H9 (cell line): ENCODE measurements at regions not wholly inside any gene's neighbourhood (a gene's known extent, or its start where the extent isn't known, plus 50 kb on each side); places are given as distances from the start of the nearest gene placed in this dataset.

Source experiments
- DNase-seq: peaks from one replicate; pipeline ENCODE4 v3.0.0-alpha.2; 2017
- H2AFZ ChIP-seq: one replicate; pipeline ENCODE4 v1.6.1; 2013; ENCODE audit warnings: mild to moderate bottlenecking, low read length, control low read depth, moderate library complexity
- H2AK5ac ChIP-seq: 2 replicates; pipeline ENCODE4 v1.6.1; 2013; ENCODE audit warnings: low read length, control low read depth, mixed read lengths; ENCODE audit not compliant: insufficient read length
- H2BK120ac ChIP-seq: one replicate; pipeline ENCODE4 v1.6.1; 2013; ENCODE audit warnings: low read depth, mild to moderate bottlenecking, low read length, control low read depth, inconsistent platforms; ENCODE audit not compliant: poor library complexity, severe bottlenecking
- H2BK12ac ChIP-seq: 2 replicates; pipeline ENCODE4 v1.6.1; 2013; ENCODE audit warnings: low read length, control low read depth, mixed read lengths, low read depth; ENCODE audit not compliant: insufficient read length
- H2BK15ac ChIP-seq: 2 replicates; pipeline ENCODE4 v1.6.1; 2013; ENCODE audit warnings: low read depth, low read length, control low read depth
- H2BK20ac ChIP-seq: one replicate; pipeline ENCODE4 v1.6.1; 2013; ENCODE audit warnings: low read depth, mild to moderate bottlenecking, low read length, control low read depth, inconsistent platforms; ENCODE audit not compliant: poor library complexity, severe bottlenecking
- H2BK5ac ChIP-seq: 2 replicates; pipeline ENCODE4 v1.6.1; 2013; ENCODE audit warnings: low read length, control low read depth, mixed read lengths; ENCODE audit not compliant: insufficient read length
- H3K14ac ChIP-seq: 2 replicates; pipeline ENCODE4 v1.6.1; 2013; ENCODE audit warnings: low read length, control low read depth; ENCODE audit not compliant: insufficient read depth
- H3K18ac ChIP-seq: 2 replicates; pipeline ENCODE4 v1.6.1; 2013; ENCODE audit warnings: low read depth, mild to moderate bottlenecking, mixed read lengths, low read length, control low read depth; ENCODE audit not compliant: insufficient read length
- H3K23ac ChIP-seq: 2 replicates; pipeline ENCODE4 v1.6.1; 2013; ENCODE audit warnings: low read length, control low read depth, mixed read lengths, low read depth; ENCODE audit not compliant: insufficient read length
- H3K23me2 ChIP-seq: 2 replicates; pipeline ENCODE4 v1.6.1; 2013; ENCODE audit warnings: low read depth, mild to moderate bottlenecking, mixed read lengths, low read length, control low read depth; ENCODE audit not compliant: insufficient read length, poor library complexity, severe bottlenecking
- H3K27ac ChIP-seq: 2 replicates; pipeline ENCODE4 v1.5.1; 2013; ENCODE audit warnings: low read length, control low read depth, mixed read lengths, low read depth; ENCODE audit not compliant: insufficient read length
- H3K27me3 ChIP-seq: 2 replicates; pipeline ENCODE4 v1.6.1; 2013; ENCODE audit warnings: low read length, control low read depth, inconsistent platforms; ENCODE audit not compliant: insufficient read depth
- H3K4ac ChIP-seq: 2 replicates; pipeline ENCODE4 v1.6.1; 2013; ENCODE audit warnings: low read depth, mild to moderate bottlenecking, control low read depth, inconsistent platforms, low read length, moderate library complexity
- H3K4me1 ChIP-seq: 2 replicates; pipeline ENCODE4 v1.6.1; 2013; ENCODE audit warnings: low read length, control low read depth, inconsistent platforms; ENCODE audit not compliant: insufficient read depth
- H3K4me2 ChIP-seq: 2 replicates; pipeline ENCODE4 v1.6.1; 2013; ENCODE audit warnings: low read length, control low read depth, mixed read lengths; ENCODE audit not compliant: insufficient read length, insufficient read depth
- H3K56ac ChIP-seq: 2 replicates; pipeline ENCODE4 v1.6.1; 2013; ENCODE audit warnings: low read depth, mild to moderate bottlenecking, mixed read lengths, low read length, control low read depth; ENCODE audit not compliant: insufficient read length
- H3K79me1 ChIP-seq: 2 replicates; pipeline ENCODE4 v1.6.1; 2013; ENCODE audit warnings: low read depth, mild to moderate bottlenecking, moderate library complexity, low read length, control low read depth, inconsistent platforms; ENCODE audit not compliant: insufficient read depth, poor library complexity, severe bottlenecking
- H3K79me2 ChIP-seq: 2 replicates; pipeline ENCODE4 v1.6.1; 2013; ENCODE audit warnings: low read length, control low read depth, inconsistent platforms; ENCODE audit not compliant: insufficient read depth
- H3K9ac ChIP-seq: 2 replicates; pipeline ENCODE4 v1.6.1; 2013; ENCODE audit warnings: low read length, control low read depth, mixed read lengths; ENCODE audit not compliant: insufficient read length; ENCODE audit errors: extremely low read depth
- H3K9me3 ChIP-seq: one replicate; pipeline ENCODE4 v1.6.1; 2013; ENCODE audit warnings: low read depth, low read length, inconsistent platforms; ENCODE audit not compliant: control insufficient read depth
- H3T11ph ChIP-seq: one replicate; pipeline ENCODE4 v1.6.1; 2013; ENCODE audit warnings: mild to moderate bottlenecking, low read length, control low read depth, inconsistent platforms
- H4K20me1 ChIP-seq: one replicate; pipeline ENCODE4 v1.6.1; 2013; ENCODE audit not compliant: control insufficient read depth, insufficient read length, insufficient read depth
- H4K5ac ChIP-seq: 2 replicates; pipeline ENCODE4 v1.6.1; 2013; ENCODE audit warnings: low read depth, mild to moderate bottlenecking, mixed read lengths, low read length, control low read depth; ENCODE audit not compliant: insufficient read length
- H4K8ac ChIP-seq: replicated peaks from 2 replicates; pipeline ENCODE4 v1.6.1; 2013; ENCODE audit warnings: low read length, control low read depth, mixed read lengths, low read depth; ENCODE audit not compliant: insufficient read length
- H4K91ac ChIP-seq: 2 replicates; pipeline ENCODE4 v1.6.1; 2013; ENCODE audit warnings: low read depth, mild to moderate bottlenecking, moderate library complexity, mixed read lengths, low read length, control low read depth; ENCODE audit not compliant: insufficient read length
- H3K27ac Mint-ChIP-seq, 3 experiments: 2 replicates in 2 of 3; 3 replicates in 1 of 3; pipeline ENCODE4 v1.8.0; 2020 to 2021; ENCODE audit warnings: mixed read lengths in 3 of 3, mild to moderate bottlenecking in 1 of 3, moderate library complexity in 1 of 3
- H3K27me3 Mint-ChIP-seq: 2 replicates; pipeline ENCODE4 v1.8.0; 2021; ENCODE audit warnings: low read depth, mild to moderate bottlenecking, moderate library complexity, mixed read lengths
- H3K36me3 Mint-ChIP-seq, 3 experiments: 2 replicates in 2 of 3; 3 replicates in 1 of 3; pipeline ENCODE4 v1.8.0; 2020 to 2021; ENCODE audit warnings: low read depth in 3 of 3, mixed read lengths in 3 of 3; ENCODE audit not compliant: insufficient read depth in 1 of 3
- H3K4me1 Mint-ChIP-seq, 2 experiments: 2 replicates each; pipeline ENCODE4 v1.8.0; 2020; ENCODE audit warnings: mixed read lengths in 2 of 2
- H3K4me3 Mint-ChIP-seq, 2 experiments: 2 replicates in 1 of 2; 3 replicates in 1 of 2; pipeline ENCODE4 v1.8.0; 2020 to 2021; ENCODE audit warnings: mild to moderate bottlenecking in 2 of 2, mixed read lengths in 2 of 2, moderate library complexity in 1 of 2
- H3K9me3 Mint-ChIP-seq, 2 experiments: 2 replicates in 1 of 2; 3 replicates in 1 of 2; pipeline ENCODE4 v1.8.0; 2020; ENCODE audit warnings: mild to moderate bottlenecking in 2 of 2, mixed read lengths in 2 of 2, moderate library complexity in 1 of 2
- WGBS: extraction: QIAGEN DNeasy Blood & Tissue Kit; methylation state at CpG from one replicate; pipeline ENCODE4 v1.1.7; 2013; ENCODE audit warnings: missing lambda C conversion rate, low lambda C conversion rate, mixed read lengths; ENCODE audit not compliant: insufficient read length; ENCODE audit errors: extremely low coverage; 5-methylcytosine and 5-hydroxymethylcytosine counted together
- TF ChIP-seq, protein P1 (sequence below): fragments of 200-600 bp; sonication (generic); conservative IDR thresholded peaks from 3 replicates; pipeline ENCODE4 v1.8.0; 2021; ENCODE audit warnings: antibody characterized with exemption, mild to moderate bottlenecking

DNA sequence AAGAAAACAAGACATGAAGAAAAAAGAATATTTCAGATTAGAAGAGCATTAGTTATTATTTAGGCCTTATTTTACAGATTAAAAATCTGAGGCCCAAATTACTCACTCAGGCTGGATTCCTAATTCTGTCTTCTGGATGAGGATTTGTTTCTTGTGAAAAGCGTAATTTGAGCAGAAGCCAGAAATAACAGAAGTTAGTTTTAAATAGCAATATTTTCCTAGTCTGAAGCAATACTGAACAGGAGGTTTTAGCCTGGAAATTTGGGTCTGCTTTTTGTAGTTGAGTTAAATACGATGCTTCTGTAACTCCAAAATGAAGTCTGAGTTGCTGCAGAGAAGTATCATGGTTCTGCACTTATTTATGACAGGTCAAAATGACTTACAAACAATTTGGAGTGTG is 124.9 kb downstream of the RTL3 start:
- H3K4me1 ChIP-seq: no peaks in the 10 kb centered on the region
- H3K4me3 Mint-ChIP-seq: no peak overlapping the region
- H2BK20ac ChIP-seq: no peak overlapping the region
- H3K27ac Mint-ChIP-seq: no peak overlapping the region
- TF ChIP-seq, protein P1, sequence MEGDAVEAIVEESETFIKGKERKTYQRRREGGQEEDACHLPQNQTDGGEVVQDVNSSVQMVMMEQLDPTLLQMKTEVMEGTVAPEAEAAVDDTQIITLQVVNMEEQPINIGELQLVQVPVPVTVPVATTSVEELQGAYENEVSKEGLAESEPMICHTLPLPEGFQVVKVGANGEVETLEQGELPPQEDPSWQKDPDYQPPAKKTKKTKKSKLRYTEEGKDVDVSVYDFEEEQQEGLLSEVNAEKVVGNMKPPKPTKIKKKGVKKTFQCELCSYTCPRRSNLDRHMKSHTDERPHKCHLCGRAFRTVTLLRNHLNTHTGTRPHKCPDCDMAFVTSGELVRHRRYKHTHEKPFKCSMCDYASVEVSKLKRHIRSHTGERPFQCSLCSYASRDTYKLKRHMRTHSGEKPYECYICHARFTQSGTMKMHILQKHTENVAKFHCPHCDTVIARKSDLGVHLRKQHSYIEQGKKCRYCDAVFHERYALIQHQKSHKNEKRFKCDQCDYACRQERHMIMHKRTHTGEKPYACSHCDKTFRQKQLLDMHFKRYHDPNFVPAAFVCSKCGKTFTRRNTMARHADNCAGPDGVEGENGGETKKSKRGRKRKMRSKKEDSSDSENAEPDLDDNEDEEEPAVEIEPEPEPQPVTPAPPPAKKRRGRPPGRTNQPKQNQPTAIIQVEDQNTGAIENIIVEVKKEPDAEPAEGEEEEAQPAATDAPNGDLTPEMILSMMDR: no peak
- no peak overlapping the region for H3K18ac ChIP-seq
- H3K36me3 Mint-ChIP-seq: no peaks in the 10 kb centered on the region; a peak in 1 of 7 replicates
- no peak overlapping the region for H3K23ac ChIP-seq
- H2BK120ac ChIP-seq: no peak overlapping the region
- H4K8ac ChIP-seq: no peak overlapping the region
- no peak overlapping the region for H3K9ac ChIP-seq
- no peaks in the 10 kb centered on the region for H3K27me3 ChIP-seq
- no peak overlapping the region for H2BK15ac ChIP-seq
- no peak overlapping the region for H3K4me2 ChIP-seq
- no peaks in the 10 kb centered on the region for H3K79me2 ChIP-seq
- no peaks in the 10 kb centered on the region for H3K4me1 Mint-ChIP-seq
- no peak overlapping the region for H2AFZ ChIP-seq
- H2BK5ac ChIP-seq: no peak overlapping the region
- no peaks in the 10 kb centered on the region for H4K20me1 ChIP-seq
- no peak overlapping the region for H3K27ac ChIP-seq
- H3K9me3 ChIP-seq: peaks cover 28% of the 10 kb centered on the region
- H4K91ac ChIP-seq: no peak overlapping the region
- no peak overlapping the region for H4K5ac ChIP-seq
- H3K14ac ChIP-seq: no peak overlapping the region
- H2BK12ac ChIP-seq: no peak overlapping the region
- no peaks in the 10 kb centered on the region for H3K23me2 ChIP-seq
- peaks cover 37 to 59% of the 10 kb centered on the region in 2 experiments for H3K9me3 Mint-ChIP-seq
- H3K56ac ChIP-seq: no peak overlapping the region
- H3K27me3 Mint-ChIP-seq: no peaks in the 10 kb centered on the region; the same call in 1 of the 2 replicates
- no peak overlapping the region for H3K4ac ChIP-seq
- WGBS: no CpG with 5 or more reads among the region's 2 CpGs
- H3T11ph ChIP-seq: no peak overlapping the region
- no peak for DNase-seq
- H2AK5ac ChIP-seq: no peak overlapping the region
- H3K79me1 ChIP-seq: no peaks in the 10 kb centered on the region
